HK-2 (cell line): ENCODE measurements at regions not wholly inside any gene's neighbourhood (a gene's known extent, or its start where the extent isn't known, plus 50 kb on each side); places are given as distances from the start of the nearest gene placed in this dataset.
"Not testable (repeated sequence)": the region's sequence is repeated elsewhere in the genome, so short reads cannot be mapped to it uniquely, and the experiment has no call there.

Experiments
- DNase-seq: peaks from one replicate; pipeline ENCODE4 v3.0.0-alpha.2; 2018; ENCODE audit not compliant: unreplicated experiment

DNA sequence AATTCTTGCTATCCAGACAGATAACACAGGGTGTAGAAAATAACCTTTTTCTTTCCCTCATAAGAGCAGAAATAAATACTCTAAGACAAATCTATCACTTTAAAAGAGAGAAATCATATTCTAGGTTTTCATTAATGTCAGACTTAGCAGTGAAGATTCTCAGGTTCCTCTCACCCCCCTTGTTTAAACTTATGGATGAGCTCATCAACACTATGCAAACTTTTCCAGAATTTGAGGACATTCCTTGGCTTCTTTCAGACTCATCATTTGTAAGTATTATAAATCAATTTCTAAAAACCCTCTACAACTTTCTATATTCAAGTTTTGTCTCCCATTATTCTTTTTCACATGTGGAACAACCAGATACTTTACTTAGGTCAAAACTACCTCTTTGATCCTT, 374.9 kb upstream of the TRPC7 start:
- DNase-seq, result no peak

DNA sequence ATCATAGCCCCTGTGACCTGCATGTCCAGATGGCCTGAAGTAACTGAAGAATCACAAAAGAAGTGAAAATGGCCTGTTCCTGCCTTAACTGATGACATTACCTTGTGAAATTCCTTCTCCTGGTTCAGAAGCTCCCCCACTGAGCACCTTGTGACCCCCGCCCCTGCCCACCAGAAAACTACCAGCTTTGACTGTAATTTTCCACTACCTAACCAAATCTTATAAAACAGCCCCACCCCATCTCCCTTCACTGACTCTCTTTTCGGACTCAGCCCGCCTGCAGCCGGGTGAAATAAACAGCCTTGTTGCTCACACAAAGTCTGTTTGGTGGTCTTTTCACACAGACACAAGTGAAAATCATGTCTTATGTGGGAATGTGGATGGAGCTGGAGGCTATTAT, 373.9 kb upstream of the TRPC7 start:
- DNase-seq, result not testable (repeated sequence)

DNA sequence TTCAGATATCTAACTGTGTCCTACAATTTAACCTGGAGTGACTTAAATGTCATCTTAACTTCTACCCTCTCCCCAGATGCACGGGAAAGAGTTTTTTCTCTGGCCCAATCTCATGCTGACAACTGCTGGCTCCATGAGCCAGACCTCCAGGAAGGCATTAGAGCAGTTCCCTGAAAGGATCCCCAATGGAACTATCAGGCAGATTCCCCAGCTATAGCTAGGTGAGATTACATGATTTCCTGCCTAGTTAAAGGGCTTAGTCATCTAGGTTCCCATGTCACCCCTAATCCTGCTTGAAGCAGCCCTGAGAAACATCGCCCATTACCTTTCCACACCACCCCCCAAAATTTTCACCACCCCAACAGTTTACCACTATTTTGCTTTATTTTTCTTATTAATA, 373.5 kb upstream of the TRPC7 start:
- DNase-seq, result no peak

DNA sequence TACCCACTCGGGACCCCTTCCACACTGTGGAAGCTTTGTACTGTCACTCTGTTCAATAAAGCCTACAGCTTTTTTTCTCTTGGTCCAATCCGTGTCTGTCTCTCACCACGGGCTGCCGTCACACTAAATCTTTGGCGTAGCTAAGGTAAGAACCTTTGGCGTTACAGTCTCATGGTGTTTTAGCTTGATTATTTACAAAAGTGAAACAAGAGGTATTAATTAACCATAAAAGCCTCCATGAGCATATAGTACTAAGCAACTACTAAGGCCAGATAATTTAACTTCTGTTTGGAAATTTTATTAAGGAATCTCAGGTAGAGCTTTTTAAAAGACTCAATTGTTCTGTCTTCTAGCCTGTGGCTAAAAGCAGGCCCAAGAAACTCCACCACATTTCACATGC, 370.7 kb upstream of the TRPC7 start:
- DNase-seq, result no peak

DNA sequence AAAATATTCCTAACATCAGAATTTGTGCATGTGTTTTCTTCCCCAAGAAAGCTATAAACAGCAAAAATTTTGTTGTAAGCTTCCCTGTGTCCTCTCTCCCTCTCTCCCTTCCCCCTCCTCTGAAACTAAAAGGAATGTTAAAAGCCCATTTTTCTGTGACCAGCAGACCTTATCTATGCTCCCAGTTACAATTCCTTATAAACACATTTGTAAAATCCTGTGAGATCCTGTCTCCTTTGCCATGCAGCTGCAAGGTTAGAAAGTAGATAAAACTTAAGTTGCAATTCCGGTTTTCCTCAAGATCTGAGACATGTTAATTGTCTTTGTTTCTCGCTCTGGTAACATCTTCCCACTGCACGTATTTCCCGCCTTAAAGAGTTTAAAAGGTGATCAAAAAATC, 370.3 kb upstream of the TRPC7 start:
- not testable (repeated sequence) for DNase-seq

DNA sequence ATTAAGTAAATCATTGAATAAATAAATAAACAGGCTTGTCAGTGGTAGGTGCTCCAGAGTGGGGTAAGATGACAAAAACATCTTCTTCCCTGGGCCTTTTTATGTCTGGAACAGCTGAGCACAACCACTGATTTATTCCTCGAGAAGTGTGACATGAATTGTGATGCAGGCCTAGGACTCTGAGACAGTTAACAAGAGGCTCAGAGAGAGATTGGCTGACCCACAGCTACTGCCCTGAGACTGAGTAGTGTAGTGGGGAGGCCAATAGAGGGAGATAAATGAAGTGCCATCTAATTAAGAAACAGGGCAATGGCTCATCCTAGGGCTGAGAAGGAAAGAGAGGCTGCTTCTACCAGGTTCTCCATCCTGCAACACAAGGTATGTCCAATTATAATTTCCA, 369.3 kb upstream of the TRPC7 start:
- DNase-seq, result no peak

DNA sequence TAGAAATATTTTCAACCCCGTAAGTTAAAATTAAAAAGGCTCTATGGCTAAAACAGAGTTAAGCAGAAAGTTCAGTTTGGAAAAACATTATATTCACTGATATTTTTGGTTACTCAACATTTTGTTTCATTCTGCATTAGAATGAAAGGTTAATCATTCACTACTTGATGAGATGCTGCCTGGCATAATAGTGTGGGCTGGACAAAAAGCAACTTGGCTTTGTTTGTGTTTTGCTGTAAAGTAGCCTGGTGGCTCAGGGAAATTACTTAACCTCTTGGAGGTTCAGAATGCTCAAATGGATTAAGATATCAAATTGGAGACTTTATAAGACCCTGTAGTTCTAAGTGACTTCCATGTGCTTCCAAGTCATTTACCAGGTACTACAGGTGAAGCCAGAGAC, 367.4 kb upstream of the TRPC7 start:
- DNase-seq, result no peak

DNA sequence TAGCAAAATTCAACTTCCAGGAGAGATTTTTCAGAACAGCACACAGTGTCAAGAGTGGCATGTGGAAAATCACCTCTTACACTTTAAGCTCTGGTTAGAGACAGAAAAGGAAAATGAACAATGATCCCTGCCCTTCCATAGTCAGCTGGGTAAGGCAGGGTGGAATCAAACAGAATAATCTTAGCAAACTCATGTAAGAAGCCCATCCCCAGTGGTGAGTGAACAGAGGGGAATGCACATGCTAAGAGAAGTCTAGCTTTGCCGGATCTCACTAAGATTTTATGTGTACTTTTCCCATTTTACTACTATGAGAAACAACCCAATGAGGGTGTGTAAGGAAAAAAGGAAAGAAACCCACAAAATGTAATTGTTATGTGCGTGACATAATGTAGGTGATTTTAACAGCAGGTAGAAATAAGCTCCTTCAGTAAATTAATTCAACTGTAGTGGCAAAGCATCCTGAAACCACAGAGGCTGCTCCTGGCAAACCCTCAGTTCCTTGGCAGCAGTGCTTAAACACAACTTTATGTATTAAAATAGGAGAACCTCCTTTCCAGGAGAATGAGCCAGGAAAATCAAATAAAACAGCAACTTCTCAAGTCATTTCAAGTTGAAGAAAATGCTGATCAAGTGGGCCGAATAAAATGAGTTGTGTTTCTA, 366.0 kb upstream of the TRPC7 start:
- no peak for DNase-seq

DNA sequence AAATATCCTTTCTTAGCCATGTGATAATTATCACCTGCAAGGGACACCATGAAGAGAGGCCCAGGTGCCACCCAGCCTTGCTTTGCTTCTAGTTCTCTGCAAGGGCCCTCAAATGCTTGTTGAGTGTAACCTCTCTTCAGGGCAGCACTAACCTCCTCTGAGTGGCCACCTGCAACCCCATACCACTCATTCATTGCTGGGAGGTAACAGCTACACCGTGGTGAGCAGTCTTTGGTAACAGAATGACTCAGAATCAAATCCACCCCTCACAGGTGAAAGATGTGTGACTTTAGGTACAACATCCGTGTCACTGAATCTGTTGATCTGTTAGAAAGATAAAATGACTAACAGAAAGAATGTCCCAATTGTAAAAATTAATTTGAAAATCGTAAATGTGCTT, 365.1 kb upstream of the TRPC7 start:
- DNase-seq, result no peak

DNA sequence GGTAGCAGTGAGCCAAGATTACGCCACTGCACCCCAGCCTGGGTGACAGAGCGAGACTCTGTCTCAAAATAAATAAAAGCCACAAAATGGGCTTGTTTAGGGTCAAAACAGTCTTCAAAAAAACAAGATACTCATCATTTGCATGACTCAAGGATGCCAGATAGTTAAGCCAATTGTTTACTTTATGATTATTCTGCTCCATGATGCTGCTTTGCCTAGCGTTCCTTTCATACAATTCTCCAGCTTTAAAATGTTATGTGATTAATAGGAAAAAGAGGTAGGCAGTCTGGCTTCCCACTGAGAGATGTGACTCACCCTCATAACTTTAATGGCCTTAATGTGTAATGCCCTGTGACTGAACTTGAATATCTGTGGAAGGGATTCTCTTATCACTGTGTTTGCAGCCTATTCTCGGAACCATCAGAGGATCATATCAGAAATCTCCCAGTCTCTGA, 364.6 kb upstream of the TRPC7 start:
- DNase-seq, result no peak

DNA sequence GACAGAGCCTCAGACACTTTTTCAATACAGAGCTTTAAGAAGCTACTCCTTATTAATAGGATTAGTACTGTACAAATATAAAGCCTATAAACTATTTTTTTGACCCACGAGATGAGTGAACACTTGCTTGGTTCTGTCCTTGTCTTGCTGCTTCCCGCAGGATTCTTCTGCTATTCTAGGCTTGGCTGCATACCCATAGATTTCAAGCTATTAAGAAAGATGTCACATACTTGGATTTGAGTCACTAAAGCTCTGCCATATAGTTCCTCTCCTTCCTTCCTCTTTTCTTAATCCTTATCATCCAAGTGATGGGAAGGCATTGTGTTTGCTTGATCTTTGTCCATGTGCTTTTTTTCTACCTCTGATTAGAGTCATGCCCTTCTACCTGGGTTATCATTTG, 361.2 kb upstream of the TRPC7 start:
- no peak for DNase-seq

DNA sequence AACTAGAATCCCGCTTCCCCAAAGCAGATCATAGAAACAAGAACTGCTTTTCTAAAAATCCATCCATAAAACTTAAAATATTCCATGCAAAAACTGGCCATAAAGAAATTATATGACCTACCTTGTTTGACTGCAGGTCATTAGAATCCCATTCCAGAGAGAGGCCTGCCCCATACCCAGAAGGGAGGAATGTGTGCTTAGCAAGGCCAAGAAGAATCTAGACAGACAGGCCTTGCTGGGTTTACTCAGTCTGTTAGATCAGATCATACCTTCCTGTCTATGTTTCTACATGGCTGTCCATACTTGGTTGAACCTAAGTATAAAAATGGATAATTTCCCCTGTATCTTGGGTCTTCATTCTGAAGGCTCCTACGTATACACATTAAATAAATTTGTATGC, 358.8 kb upstream of the TRPC7 start:
- no peak for DNase-seq

DNA sequence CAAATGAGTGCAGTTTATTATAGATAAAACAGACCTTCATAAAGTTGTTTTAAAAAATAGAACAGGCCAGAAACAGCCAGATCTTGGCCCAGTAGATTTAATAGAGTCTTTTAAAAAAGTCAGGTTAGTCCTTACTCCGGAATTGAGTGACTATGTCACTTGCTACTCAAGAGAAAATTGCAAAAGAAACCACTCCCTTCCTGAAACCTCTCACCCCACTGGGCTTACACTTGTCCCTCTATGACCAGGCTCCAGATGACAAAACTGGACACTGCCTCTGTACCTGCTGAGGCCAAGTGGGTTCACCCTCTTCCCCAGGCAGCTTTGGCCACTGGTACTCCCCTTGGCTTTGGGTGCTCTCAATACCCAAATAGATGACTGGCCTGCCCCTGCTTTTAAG, 357.2 kb upstream of the TRPC7 start:
- no peak for DNase-seq

DNA sequence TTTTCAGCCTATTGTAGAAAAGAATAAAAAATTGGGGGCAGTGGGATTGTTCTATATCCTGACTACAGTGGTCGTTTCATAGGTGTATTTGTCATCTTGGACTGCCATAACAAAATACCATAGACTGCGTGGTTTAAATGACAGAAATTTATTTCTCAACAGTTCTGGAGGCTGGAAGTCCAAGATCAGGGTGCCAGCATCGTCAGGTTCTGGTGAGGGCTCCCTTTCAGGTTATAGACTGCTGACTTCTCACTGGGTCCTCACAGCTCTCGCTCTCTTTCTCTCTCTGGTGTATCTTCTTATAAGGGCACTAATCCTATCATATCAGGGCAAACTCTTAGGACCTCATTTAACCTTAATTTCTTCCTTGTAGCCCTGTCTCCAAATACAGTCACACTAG, 356.7 kb upstream of the TRPC7 start:
- DNase-seq, result no peak

DNA sequence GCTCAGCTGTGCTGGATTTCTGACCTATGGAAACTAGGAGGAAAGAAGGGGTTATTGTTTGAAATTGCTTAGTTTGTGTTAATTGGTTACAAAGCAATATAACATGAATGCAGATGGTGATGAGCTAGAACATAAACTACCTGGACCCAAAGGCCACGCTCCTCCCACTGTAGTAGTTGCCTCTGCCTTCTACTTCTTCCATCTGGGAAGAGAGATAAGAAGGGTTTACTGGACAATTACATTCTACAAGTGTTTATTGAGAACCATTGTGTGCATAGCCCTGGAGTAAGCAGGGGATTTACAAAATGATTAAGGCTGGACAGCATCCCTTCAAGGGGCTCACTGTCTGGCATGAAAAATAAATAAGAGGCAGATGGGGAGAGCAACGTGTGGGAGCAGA, 355.3 kb upstream of the TRPC7 start:
- no peak for DNase-seq

DNA sequence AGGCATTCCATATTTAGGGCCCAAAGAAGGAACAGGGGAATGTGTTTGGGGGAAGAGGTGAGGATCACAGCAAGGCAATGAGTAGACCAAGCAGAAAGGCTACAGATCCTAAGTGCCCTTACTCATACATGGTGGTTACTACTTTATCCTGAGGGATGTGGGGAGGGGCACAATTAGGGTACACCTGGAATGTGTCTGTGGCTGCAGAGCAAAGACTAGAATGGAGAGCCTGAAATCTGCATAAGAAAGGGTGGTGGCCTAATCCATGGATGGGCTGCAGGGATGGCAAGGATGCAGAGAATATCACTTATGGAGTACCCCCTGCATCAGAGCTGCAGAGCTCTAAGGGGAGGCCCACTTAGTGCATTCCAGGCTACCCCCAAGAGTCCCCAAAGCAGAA, 352.6 kb upstream of the TRPC7 start:
- no peak for DNase-seq

DNA sequence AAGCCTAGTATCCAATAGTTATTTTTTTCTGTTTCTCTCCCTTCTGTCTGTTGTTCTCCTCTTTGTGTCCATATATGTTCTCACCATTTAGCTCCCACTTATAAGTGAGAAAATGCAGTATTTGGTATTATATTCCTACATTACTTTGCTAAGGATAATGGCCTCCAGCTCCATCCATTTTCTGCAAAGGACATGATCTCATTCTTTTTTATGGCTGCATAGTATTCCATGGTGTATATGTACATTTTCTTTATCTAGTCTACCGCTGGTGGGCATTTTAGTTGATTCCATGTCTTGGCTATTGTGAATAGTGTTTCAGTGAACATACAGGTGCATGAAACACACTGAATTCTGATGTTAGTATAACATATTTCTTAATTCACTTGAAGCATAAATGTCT, 348.9 kb upstream of the TRPC7 start:
- DNase-seq, result no peak

DNA sequence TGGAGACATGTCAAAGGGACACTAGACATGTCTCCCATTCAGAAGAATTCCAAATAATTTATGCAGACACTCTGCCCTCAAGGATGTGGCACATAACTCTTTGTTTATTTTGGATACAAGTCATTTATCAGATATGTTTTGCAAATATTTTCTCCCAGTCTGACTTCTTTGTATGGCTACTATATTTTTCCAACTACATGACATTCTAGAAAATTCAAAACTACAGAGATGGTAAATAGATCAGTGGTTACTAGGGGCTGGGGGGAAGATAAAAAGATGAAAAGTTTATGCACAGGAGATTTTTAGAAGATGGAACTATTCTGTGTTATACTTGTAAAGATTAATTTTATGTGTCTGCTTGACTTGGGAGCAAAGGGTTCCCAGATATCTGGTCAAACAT, 347.3 kb upstream of the TRPC7 start:
- DNase-seq, result no peak

DNA sequence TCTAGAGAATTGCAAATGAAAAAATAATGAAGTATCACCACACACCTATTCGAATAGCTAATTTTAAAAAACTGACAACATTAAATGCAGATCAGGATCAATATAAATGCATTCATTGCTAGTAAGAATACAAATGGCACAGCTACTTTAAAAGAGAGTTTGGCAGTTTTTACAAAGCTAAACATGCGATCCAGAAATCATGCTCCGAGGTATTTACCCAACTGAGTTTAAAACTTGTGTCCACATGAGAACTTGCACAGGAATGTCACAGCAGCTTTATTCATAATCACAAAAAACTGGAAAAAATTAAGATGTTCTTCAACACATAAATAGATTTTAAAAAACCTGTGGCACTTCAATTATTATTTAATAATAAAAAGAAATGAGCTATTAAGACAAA, 345.5 kb upstream of the TRPC7 start:
- no peak for DNase-seq

DNA sequence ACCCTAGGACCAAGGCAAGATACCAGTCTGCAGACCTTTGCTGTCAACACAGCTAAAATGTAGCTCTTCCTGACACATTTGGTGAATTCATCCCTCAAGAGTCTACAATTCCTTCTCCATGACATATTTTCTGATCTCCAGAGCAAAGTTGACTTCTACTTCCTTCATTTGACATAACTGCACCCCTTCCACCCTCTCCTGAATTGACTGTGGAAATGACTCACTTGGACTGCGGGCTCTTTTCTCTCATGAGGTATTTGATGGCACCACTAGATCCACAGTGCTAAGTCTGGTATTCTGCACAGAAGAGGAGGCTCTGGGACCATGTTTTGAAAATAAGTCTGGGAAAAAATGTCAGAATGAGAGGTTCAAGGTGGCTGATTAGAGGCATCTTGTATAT, 338.4 kb upstream of the TRPC7 start:
- DNase-seq, result no peak

DNA sequence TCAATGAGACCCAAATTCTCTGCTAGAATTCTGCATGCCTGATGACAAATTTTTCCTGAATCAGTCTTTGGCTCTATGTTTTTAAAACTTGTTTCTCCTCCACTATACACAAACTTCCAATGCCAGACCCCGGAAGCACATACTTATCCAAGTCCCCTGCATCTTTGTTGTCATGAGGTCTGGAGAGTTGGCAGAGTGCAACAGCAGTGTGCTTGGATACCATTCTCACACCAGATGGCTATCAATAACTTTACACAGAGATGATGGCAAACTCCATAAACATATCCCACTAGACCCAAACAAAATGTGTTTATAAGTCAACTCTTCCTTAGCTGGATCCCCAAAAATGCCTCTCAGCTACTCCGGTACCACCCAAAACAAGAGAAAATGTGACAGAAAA, 337.7 kb upstream of the TRPC7 start:
- DNase-seq, result no peak

DNA sequence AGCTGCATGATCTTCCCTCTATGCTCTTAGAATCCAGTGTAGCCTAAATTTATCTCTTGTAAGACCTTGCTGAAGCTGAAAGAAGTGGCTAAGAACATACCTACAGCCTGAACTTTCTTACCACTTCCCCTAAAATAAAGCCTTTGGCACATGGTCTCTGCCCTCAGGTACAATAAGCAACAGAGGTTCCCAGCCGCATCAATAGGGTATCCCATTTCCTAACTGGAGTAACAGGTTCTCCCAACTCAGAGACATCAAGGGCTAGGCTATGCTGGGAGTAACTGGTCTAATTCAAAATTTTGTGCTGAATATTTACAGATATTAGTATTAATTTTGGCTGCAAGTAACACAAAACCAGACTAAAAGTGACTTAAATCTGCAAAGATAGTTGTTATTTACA, 335.8 kb upstream of the TRPC7 start:
- no peak for DNase-seq

DNA sequence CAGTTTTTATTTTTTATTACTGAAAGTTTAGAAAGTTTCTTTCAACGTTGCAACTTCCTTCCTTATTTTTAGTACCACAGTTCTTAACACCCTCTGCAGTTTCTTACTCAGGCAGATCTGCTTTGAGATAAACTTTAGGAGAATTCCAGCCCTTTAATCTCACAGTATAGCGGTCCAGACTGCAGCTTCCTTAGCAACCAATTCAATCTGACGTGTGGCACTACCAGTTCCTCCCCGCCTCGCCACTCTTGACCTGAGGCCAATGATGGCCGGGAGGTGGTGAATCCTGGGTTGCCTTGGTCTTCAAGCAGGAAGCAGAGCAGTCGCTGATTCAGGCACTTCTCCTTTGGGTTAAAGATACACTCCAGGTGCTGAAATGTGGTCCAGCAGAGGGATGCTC, 334.3 kb upstream of the TRPC7 start:
- no peak for DNase-seq

DNA sequence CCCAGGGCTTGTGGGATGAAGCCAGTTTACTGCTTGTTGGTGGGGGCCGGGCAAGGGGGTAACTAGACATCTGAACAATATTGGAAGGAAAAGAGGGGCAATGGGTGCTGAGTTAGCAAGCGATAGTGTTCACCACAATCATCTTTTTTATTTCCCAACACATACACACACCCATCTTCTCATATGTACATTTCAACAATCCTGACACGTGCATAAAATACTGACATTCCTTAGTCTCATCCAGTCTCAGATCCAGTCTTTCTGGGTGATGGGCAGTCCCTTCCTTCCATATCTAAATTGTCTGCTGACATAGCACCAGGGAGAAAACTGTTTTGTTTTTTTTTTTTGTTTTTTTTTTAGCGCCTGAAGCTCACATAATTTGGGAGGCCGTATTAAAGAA, 333.6 kb upstream of the TRPC7 start:
- DNase-seq, result no peak

DNA sequence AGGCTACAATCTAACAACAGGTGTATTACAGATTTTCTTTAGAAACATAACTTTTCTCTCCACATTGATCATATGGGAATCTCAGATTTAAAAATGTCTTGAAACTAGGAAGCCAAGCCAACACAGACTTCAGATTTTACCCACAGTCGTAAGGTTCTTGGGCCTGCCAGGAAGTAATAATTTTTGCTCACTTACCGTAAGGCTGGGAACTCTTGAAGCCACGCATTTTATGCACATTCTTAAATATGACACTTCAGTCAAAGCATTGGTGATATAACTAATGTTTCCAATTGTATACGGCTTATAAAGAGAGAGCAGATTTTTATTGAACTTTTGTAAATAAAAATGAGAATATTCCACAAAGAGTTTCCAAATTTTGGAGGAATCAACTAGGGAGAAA, 328.9 kb upstream of the TRPC7 start:
- DNase-seq, result no peak
